ENCODE measurements at regions not wholly inside any gene's neighbourhood (a gene's known extent, or its start where the extent isn't known, plus 50 kb on each side); places are given as distances from the start of the nearest gene placed in this dataset.

- no peak for DNase-seq
These were observed 89.5 kb downstream of the XCL2 start for GRCh38 chr1:168454211-168454815.

- DNase-seq: no peak
These were observed 90.7 kb downstream of the XCL2 start for GRCh38 chr1:168453056-168453455.

DNA sequence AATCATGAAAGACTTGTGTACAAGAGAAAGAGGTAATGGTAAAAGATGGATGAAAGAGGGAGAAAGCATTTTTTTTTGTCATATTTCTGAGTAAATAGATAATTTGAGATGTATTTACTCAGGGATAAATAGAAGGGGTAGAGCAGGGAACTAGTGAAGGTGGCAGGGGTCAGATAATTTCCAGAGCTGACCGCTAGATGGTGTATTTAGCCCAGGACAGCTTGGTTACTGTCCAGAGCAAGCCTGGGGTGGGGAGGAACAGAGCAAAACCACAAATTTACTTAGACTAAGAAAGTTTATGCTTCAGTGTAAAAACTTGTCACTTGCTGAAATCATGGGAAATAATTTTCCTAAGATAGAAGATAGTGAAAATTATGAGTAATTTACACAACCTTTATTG, 91.5 kb downstream of the XCL2 start:
- DNase-seq: no peak

GRCh38 chr1:168447871-168448270, 95.9 kb downstream of the XCL2 start:
- no peak for DNase-seq

DNA sequence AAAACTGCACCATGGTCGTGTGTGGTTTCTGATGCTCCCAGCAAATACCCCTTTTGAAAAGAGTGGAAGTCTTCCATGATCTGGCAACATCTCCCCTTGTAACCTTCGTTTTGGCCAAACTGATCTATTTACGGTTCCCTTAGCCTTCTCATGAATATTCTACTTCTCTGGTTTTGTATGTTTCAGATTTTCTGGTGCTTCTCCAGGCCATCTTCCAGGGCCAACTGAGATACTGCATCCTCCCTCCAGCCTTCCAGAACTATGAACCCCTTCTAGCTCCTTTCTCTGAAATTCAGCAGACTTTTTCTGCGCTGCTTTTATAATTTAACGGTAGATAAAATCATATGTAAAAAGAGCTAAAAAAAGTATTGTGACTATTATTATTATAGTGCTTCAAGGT, 97.7 kb downstream of the XCL2 start:
- no peak for DNase-seq

DNA sequence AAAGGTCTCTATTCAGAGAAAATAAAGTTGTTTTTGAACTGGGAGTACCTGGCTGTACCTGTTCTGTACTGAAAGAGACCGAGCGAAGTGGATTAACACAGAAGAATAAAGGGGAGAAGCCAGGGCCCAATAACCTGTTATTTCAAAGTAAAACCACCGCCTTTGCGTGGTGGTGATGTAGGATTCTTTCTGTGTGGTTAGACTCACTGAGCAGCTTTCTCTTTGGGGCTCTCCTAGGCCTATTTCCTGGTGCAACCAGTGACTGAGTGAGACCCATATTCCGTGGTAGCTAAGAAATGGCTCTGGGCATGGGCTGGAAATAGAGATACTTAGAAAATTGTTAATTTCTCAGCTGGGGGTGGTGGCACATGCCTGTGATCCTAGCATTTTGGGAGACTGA, 99.9 kb downstream of the XCL2 start:
- DNase-seq: no peak

DNA sequence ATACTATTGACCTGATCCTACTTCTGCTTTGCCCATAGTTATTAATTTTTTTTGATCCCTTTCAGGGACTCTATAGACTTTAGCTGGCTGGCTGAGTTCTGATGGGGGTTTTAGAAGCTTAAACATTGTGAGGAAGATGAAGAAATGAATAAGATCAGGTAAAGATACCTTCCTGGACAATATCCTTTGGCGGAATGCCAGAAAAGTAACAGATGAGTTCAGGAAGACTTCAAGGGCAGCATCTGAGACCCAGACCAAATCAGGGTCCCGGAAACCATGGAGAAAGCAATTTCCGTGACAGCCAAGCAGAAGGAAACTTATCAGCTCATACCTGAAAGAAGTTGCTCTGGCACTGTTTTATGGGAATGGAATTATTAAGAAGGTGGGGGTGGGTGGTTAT, 100.4 kb downstream of the XCL2 start:
- no peak for DNase-seq

DNA sequence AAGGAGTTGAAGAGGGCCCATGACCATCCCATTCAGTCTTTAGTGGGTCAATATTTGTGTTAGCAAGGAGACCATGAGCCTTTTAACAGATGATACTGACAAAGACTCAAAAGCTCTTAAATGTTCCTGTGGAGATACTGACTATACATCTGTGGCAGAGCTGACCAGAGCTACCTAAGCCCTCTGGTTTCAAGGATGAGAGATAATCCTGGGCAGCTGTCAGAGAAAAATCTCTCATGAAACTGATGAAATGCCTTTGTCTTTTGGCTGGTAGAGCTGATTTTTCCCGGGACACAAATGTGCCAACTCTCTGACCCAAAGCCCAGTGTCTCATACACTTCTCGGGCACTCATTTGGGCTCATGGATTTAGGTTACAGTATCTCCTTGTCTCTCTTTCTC, 100.9 kb downstream of the XCL2 start:
- no peak for DNase-seq

- DNase-seq: no peak
These were observed 102.1 kb downstream of the XCL2 start for GRCh38 chr1:168441745-168442144.

DNA sequence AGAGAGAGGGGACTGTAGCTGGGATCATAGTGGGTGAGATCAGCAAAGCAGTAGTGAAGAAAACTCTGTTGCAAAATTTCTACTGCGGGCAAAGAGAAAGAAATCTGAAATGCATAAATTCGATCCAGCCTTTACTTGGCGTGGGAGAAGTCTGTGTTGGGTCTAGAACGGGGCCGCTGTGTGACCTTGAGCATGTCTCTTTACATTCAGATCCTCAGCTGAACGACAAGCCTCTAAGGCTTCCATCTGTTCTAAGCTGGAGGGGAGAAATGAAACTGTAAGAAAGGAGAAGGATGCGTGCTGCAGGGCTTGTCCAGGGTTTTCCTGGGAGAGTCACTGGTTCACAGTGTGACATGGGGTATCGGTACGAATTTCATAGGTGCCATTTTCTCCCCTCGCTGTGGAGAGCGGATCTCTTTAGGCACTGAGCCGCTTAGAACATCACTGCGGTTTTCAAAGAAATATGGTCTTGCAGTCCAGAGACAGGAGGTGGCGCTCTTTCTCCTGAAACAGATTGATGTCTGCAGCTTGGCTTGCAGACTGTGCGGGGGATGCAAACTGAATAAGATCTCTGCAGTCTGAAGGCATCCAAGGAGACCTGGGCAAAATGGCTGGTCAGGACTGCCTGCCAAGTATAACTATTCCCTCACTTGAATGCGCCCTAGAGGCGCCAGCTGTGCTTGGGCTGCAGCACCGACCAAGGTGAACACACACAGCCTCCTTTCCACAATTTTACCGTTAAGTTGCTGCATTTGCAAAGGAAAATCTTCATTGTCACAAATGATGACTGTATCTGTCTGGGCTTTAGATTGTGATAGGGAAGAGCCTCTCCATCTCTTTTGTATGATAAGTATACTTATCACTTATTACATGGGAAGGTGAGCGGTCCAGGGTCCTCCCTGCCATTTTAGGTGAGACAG, 104.1 kb downstream of the XCL2 start:
- DNase-seq: peak; percentile 75

- no peak for DNase-seq
These were observed 105.2 kb downstream of the XCL2 start for GRCh38 chr1:168438626-168439025.

DNA sequence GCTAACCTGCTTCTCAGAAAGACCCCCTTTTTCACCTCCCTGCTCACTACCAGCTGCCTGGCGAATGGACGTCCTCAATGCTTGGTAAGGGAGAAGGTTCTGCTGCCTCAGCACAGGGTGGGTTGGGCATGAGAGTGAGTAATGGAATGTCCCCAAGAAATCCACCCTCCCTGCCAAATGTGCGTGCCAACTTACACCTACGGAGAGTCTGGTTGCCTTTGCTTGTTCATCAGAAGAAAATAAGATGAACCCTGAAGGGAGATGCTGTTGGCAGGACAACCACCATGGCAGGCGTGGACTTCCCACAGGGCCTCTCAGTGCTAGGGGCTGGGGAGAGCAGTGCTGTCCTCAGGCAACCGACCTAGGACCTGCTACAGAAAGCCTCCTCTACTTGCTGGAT, 106.0 kb downstream of the XCL2 start:
- DNase-seq: no peak

DNA sequence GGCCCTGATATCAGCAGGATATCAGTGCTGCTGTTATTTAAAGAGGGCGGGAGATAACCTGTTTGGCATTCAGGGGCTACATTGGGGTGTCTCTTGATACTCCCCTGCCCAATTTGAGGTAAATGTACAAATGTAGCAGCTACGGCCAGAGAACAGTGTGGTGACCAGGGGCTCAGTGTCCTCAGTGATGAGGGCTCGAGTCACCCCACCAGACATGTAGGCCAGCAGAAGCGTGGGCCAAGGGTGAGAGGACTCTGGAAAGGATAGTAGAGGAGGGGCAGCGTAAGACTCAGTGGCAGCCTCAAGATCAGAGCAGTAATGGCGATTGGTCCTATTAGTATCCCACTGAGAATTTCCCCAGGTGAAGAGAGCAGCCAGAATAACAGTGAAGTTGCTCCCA, 108.4 kb downstream of the XCL2 start:
- DNase-seq: no peak

GRCh38 chr1:168433238-168433637, 110.6 kb downstream of the XCL2 start:
- no peak for DNase-seq

DNA sequence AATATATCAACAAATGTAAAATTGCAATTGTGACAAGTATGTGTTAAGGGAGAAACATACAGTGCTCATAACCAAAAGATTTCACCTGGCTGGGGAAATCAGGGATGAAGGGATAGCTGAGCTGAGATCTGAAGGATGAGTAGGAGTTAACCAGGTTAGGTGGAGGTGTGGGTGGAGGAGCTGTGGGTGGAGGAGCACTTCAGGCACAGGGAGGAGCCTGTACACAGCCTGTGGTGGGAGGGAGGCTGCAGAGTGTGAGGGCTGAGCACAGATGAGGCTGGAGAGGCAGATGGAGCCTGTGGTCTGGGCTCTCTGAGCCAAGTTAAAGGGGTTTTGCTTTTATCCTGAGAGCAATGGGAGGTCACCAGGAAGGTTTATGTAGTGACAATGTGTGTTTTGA, 111.9 kb downstream of the XCL2 start:
- no peak for DNase-seq

GRCh38 chr1:168430321-168430720, 113.5 kb downstream of the XCL2 start:
- DNase-seq: no peak

DNA sequence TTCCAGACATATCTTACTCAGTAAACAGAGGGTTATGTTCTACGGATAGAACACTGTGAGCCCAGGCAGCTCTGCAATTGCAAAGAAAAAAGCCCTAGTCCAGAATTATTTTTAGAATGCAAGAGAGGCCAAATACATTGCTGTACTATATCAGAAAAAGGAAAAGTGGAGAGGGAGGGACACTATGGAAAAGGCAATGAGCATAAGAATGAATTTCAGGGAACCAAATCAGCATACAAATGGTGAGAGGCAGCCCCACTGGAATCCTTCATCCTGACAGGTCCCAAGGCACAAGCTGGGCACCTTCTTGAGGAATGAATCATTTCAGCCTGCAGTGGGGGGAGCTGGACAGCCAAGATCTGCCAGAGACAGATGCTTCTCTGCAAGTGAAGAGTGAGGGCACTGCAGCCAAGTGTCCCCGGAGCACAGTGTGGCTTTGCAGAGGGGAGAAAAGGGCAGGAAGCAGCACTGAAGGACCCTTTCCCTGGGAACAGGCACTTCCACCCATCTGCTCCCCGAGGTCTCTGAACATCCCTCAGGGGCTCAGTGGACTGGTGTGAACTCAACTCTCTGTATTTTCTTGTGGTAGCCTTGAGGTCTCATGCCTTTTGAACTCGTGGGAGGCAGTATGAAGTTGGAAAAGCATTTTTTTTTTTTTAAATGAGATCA, 115.6 kb downstream of the XCL2 start:
- no peak for DNase-seq

- DNase-seq: no peak
These were observed 116.7 kb downstream of the XCL2 start for GRCh38 chr1:168427051-168427450.

GRCh38 chr1:168424281-168424680, 119.5 kb downstream of the XCL2 start:
- no peak for DNase-seq

- no peak for DNase-seq
These were observed 121.5 kb downstream of the XCL2 start for GRCh38 chr1:168422203-168422847.

GRCh38 chr1:168421399-168422004, 122.3 kb downstream of the XCL2 start:
- DNase-seq: no peak

DNA sequence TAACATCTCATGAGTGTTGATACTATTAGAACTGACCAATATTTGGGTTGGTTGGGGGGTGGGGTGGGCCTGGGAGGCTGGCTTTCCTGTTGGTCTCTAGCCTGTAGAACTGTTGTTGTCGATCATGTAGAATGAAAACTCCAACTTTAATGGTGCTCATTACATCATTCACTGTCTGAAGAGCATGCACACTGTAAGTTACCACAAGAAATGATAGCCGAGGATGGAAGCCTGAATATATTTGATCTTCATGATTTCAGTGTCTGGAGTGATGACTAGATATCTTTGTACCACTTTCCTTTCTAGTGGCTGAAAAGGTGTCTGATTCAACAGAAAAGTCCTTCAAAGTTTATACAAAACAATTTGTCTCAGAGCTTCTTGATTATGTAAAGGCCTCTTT, 123.6 kb downstream of the XCL2 start:
- no peak for DNase-seq

GRCh38 chr1:168419736-168420135, 124.1 kb downstream of the XCL2 start:
- no peak for DNase-seq
